ENCODE measurements at regions not wholly inside any gene's neighbourhood (a gene's known extent, or its start where the extent isn't known, plus 50 kb on each side); places are given as distances from the start of the nearest gene placed in this dataset.

GRCh38 chr6:799769-800168, 106.8 kb upstream of the EXOC2 start:
- H3K4me3 ChIP-seq (replicated peaks in 1 of 2; ENCODE audit: low read depth in 1 of 2, low read length in 2 of 2): no peak overlapping the region
- ChIA-PET RAD21 (ENCODE audit: low non-redundant PET in 1 of 2, low total read pairs in 2 of 2, uncharacterized antibody in 2 of 2, unreplicated experiment in 2 of 2) (no interaction called here), CTCF (interaction anchor here (0.8 kb wide), 1 partner anchor 581 kb away, joined by 3 read pairs; no protein-coding TSS in a partner anchor), POLR2A (no interaction called here)
- no peaks in the 10 kb centered on the region for H4K20me1 ChIP-seq (ENCODE audit: insufficient read depth)
- TF ChIP-seq EZH2phosphoT487 (IDR thresholded peaks at IDR 0.05; ENCODE audit: borderline replicate concordance) (no peak), YY1 (IDR thresholded peaks at IDR 0.05; ENCODE audit: extremely low read depth, insufficient replicate concordance, low read depth, low read length) (no peak), ZFX (IDR thresholded peaks at IDR 0.05) (no peak), RAD21 (IDR thresholded peaks at IDR 0.05; ENCODE audit: low read depth) (no peak), CBX3 (IDR thresholded peaks at IDR 0.05; ENCODE audit: low read depth) (no peak), JUND (IDR thresholded peaks at IDR 0.05) (no peak), ATF3 (IDR thresholded peaks at IDR 0.05) (no peak), CTCF (IDR thresholded peaks at IDR 0.05 in 2 of 3, conservative IDR thresholded peaks at IDR 0.05 in 1 of 3; ENCODE audit: borderline replicate concordance in 1 of 3, insufficient read depth in 1 of 3, low read depth in 2 of 3, low read length in 2 of 3) (no peak), SIN3A (IDR thresholded peaks at IDR 0.05; ENCODE audit: low read depth) (no peak), EZH2 (IDR thresholded peaks at IDR 0.05) (no peak), CEBPB (IDR thresholded peaks at IDR 0.05; ENCODE audit: low read depth) (no peak), ZNF274 (IDR thresholded peaks at IDR 0.05; ENCODE audit: low read depth, low read length) (no peak)
- TF ChIP-seq, protein P1, sequence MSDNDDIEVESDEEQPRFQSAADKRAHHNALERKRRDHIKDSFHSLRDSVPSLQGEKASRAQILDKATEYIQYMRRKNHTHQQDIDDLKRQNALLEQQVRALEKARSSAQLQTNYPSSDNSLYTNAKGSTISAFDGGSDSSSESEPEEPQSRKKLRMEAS (IDR thresholded peaks at IDR 0.05): no peak
- TF ChIP-seq, protein P2, sequence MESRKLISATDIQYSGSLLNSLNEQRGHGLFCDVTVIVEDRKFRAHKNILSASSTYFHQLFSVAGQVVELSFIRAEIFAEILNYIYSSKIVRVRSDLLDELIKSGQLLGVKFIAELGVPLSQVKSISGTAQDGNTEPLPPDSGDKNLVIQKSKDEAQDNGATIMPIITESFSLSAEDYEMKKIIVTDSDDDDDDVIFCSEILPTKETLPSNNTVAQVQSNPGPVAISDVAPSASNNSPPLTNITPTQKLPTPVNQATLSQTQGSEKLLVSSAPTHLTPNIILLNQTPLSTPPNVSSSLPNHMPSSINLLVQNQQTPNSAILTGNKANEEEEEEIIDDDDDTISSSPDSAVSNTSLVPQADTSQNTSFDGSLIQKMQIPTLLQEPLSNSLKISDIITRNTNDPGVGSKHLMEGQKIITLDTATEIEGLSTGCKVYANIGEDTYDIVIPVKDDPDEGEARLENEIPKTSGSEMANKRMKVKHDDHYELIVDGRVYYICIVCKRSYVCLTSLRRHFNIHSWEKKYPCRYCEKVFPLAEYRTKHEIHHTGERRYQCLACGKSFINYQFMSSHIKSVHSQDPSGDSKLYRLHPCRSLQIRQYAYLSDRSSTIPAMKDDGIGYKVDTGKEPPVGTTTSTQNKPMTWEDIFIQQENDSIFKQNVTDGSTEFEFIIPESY (IDR thresholded peaks at IDR 0.05; ENCODE audit: extremely low read depth, insufficient replicate concordance, low read length): no peak
- H3K27ac ChIP-seq (ENCODE audit: low read depth, low read length): no peak overlapping the region
- no peak overlapping the region for H2AFZ ChIP-seq (ENCODE audit: low read depth, low read length, poor library complexity, severe bottlenecking)
- no peaks in the 10 kb centered on the region for H3K36me3 ChIP-seq (ENCODE audit: control insufficient read depth in 1 of 2, insufficient read depth in 2 of 2, low read length in 2 of 2)
- H3K9ac ChIP-seq (ENCODE audit: low read length): no peak overlapping the region
- H3K27me3 ChIP-seq (ENCODE audit: insufficient read depth, low read length): peaks cover 17% of the 10 kb centered on the region
- no peaks in the 10 kb centered on the region for H3K9me2 ChIP-seq (ENCODE audit: insufficient read depth)
- ATAC-seq: no peak
- no peaks in the 10 kb centered on the region for H3K9me3 ChIP-seq (ENCODE audit: control insufficient read depth in 1 of 2, insufficient read depth in 1 of 2, low read depth in 1 of 2, low read length in 2 of 2)
- H3K79me2 ChIP-seq (ENCODE audit: insufficient read depth, low read length): no peaks in the 10 kb centered on the region
- no TSS peak for BruUV-seq (replicated peaks)
- no peak for DNase-seq (ENCODE audit: low read depth, low spot score)
- no peaks in the 10 kb centered on the region for H3K4me1 ChIP-seq (ENCODE audit: control insufficient read depth in 1 of 2, insufficient read depth in 2 of 2, low read length in 2 of 2)
- intact Hi-C loops (cut with micrococcal nuclease): loop anchor here (5.0 kb wide), 1 partner anchor 638 kb away; no protein-coding TSS in a partner anchor
- H3K4me2 ChIP-seq (ENCODE audit: low read length): no peak overlapping the region
